WTC11 (cell line): ENCODE measurements at regions not wholly inside any gene's neighbourhood (a gene's known extent, or its start where the extent isn't known, plus 50 kb on each side); places are given as distances from the start of the nearest gene placed in this dataset.
"Not testable (repeated sequence)": the region's sequence is repeated elsewhere in the genome, so short reads cannot be mapped to it uniquely, and the experiment has no call there.

Experiments
- ATAC-seq: fragments of 200-7000 bp; cut with Tn5 transposase; 2 replicates; pipeline ENCODE4 v1.10.0; 2021; ENCODE audit warnings: mild to moderate bottlenecking, moderate library complexity
- CTCF ChIA-PET: fragments of 300-600 bp; sonication (Branson Sonifier 250); formaldehyde crosslinking; loops from one replicate; lab custom pipeline; 2021; ENCODE audit warnings: antibody characterized with exemption; lab: Charles Lee
- POLR2A ChIA-PET: fragments of 350-600 bp; sonication (Branson Sonifier 250); formaldehyde crosslinking; loops from one replicate; lab custom pipeline; 2021; ENCODE audit warnings: antibody characterized with exemption; lab: Charles Lee
- DNase-seq: peaks from one replicate; pipeline ENCODE4 v3.0.0; 2021; ENCODE audit warnings: low spot score
- H3K27ac Mint-ChIP-seq: 2 replicates; pipeline ENCODE4 v1.8.0; 2021; ENCODE audit warnings: mixed read lengths
- H3K27me3 Mint-ChIP-seq: 2 replicates; pipeline ENCODE4 v1.8.0; 2021; ENCODE audit warnings: low read depth, mild to moderate bottlenecking, moderate library complexity, mixed read lengths
- H3K36me3 Mint-ChIP-seq: 2 replicates; pipeline ENCODE4 v1.8.0; 2021; ENCODE audit warnings: mixed read lengths
- H3K4me1 Mint-ChIP-seq: 2 replicates; pipeline ENCODE4 v1.8.0; 2022; ENCODE audit warnings: mixed read lengths
- H3K4me3 Mint-ChIP-seq: 2 replicates; pipeline ENCODE4 v1.8.0; 2021; ENCODE audit warnings: mild to moderate bottlenecking, moderate library complexity, mixed read lengths
- H3K9me3 Mint-ChIP-seq: 2 replicates; pipeline ENCODE4 v1.8.0; 2021; ENCODE audit warnings: mixed read lengths
- ARID4B ChIP-seq: sonication (generic); formaldehyde crosslinking; IDR thresholded peaks from 2 replicates; pipeline ENCODE4 v1.8.0; 2023; ENCODE audit warnings: missing genetic modification reagents, mild to moderate bottlenecking, borderline replicate concordance
- ATF1 ChIP-seq: sonication (generic); formaldehyde crosslinking; IDR thresholded peaks from 2 replicates; pipeline ENCODE4 v1.8.1; 2023; ENCODE audit warnings: mild to moderate bottlenecking, moderate library complexity, missing genetic modification reagents
- CREB1 ChIP-seq: sonication (generic); formaldehyde crosslinking; IDR thresholded peaks from 2 replicates; pipeline ENCODE4 v1.8.0; 2023; ENCODE audit warnings: mild to moderate bottlenecking, missing genetic modification reagents
- E2F1 ChIP-seq: sonication (generic); formaldehyde crosslinking; IDR thresholded peaks from 2 replicates; pipeline ENCODE4 v1.8.0; 2022; ENCODE audit warnings: mild to moderate bottlenecking, missing genetic modification reagents
- EMX1 ChIP-seq: fragments of 250-450 bp; sonication (Bioruptor Pico); IDR thresholded peaks from 2 replicates; pipeline ENCODE4 v1.8.0; 2021; ENCODE audit warnings: mild to moderate bottlenecking
- FOXP1 ChIP-seq: sonication (generic); formaldehyde crosslinking; IDR thresholded peaks from 2 replicates; pipeline ENCODE4 v1.8.0; 2022; ENCODE audit warnings: missing genetic modification reagents, mild to moderate bottlenecking, moderate library complexity, borderline replicate concordance
- GABPB1 ChIP-seq: sonication (generic); formaldehyde crosslinking; IDR thresholded peaks from 2 replicates; pipeline ENCODE4 v1.8.1; 2023; ENCODE audit warnings: mild to moderate bottlenecking, missing genetic modification reagents
- GRHL2 ChIP-seq: fragments of 250-450 bp; sonication (Bioruptor Pico); IDR thresholded peaks from 2 replicates; pipeline ENCODE4 v1.8.0; 2022; ENCODE audit warnings: mild to moderate bottlenecking, moderate library complexity; ENCODE audit not compliant: insufficient replicate concordance, severe bottlenecking
- GTF2I ChIP-seq: fragments of 250-450 bp; sonication (Bioruptor Pico); conservative IDR thresholded peaks from 2 replicates; pipeline ENCODE4 v1.4.0; 2021; ENCODE audit warnings: mild to moderate bottlenecking
- HMGA2 ChIP-seq: fragments of 250-450 bp; sonication (Bioruptor Pico); IDR thresholded peaks from 2 replicates; pipeline ENCODE4 v1.4.0; 2021; ENCODE audit warnings: mild to moderate bottlenecking, moderate library complexity
- IRF2 ChIP-seq: sonication (generic); formaldehyde crosslinking; IDR thresholded peaks from 2 replicates; pipeline ENCODE4 v1.8.0; 2022; ENCODE audit warnings: low read depth, missing genetic modification reagents, borderline replicate concordance
- JAZF1 ChIP-seq: fragments of 250-450 bp; sonication (Bioruptor Pico); IDR thresholded peaks from 2 replicates; pipeline ENCODE4 v1.9.0; 2021; ENCODE audit warnings: moderate library complexity, mild to moderate bottlenecking, inconsistent platforms
- KAT7 ChIP-seq: sonication (generic); formaldehyde crosslinking; IDR thresholded peaks from 2 replicates; pipeline ENCODE4 v1.8.1; 2023; ENCODE audit warnings: missing genetic modification reagents, mild to moderate bottlenecking, borderline replicate concordance
- TEAD1 ChIP-seq: sonication (generic); formaldehyde crosslinking; IDR thresholded peaks from 2 replicates; pipeline ENCODE4 v1.8.0; 2022; ENCODE audit warnings: mild to moderate bottlenecking, missing genetic modification reagents
- ZNF232 ChIP-seq: sonication (generic); formaldehyde crosslinking; IDR thresholded peaks from 2 replicates; pipeline ENCODE4 v1.8.0; 2022; ENCODE audit warnings: mild to moderate bottlenecking, missing genetic modification reagents
- ZNF317 ChIP-seq: sonication (generic); formaldehyde crosslinking; IDR thresholded peaks from 2 replicates; pipeline ENCODE4 v1.8.1; 2023; ENCODE audit warnings: low read depth, mild to moderate bottlenecking, moderate library complexity, missing genetic modification reagents, borderline replicate concordance
- ZNF425 ChIP-seq: fragments of 250-450 bp; sonication (Bioruptor Pico); conservative IDR thresholded peaks from 2 replicates; pipeline ENCODE4 v1.9.0; 2021; ENCODE audit warnings: mild to moderate bottlenecking
- ZNF671 ChIP-seq: fragments of 250-450 bp; sonication (Bioruptor Pico); IDR thresholded peaks from 2 replicates; pipeline ENCODE4 v1.8.0; 2021; ENCODE audit warnings: mild to moderate bottlenecking
- TF ChIP-seq, protein P1 (sequence below): sonication (generic); formaldehyde crosslinking; IDR thresholded peaks from 2 replicates; pipeline ENCODE4 v1.8.1; 2022; ENCODE audit warnings: mild to moderate bottlenecking, missing genetic modification reagents, moderate library complexity, borderline replicate concordance
- TF ChIP-seq, protein P2 (sequence below): fragments of 200-600 bp; IDR thresholded peaks from 2 replicates; pipeline ENCODE4 v1.8.0; 2022; ENCODE audit warnings: antibody characterized with exemption

GRCh38 chr6:92109256-92109655 is 1310.1 kb downstream of the EPHA7 start (continued):
- no peak for TF ChIP-seq ZNF317 (CRISPR knock-in tag)
- TF ChIP-seq ZNF232 (CRISPR knock-in tag), result no peak

DNA sequence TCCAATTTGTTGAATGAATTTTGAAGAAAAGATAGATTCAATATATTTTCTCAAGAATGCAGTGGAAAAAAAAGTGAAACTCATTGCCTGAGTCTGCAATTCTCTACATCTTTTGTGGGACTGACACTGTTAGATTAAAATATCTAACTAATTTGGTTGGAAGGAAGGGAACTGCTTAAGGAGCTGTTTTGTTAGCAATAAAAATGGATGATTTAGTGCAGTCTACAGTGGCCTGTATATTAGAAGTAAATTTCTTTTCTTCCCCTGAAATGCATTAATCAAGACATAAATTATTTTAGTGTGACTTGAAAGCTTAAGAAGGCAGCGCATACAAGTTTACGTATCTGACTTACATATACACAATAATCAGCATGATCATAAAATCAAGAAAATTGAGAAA is 1332.6 kb downstream of the EPHA7 start:
- peaks cover 16% of the 10 kb centered on the region for H3K36me3 Mint-ChIP-seq
- no peak for DNase-seq
- H3K9me3 Mint-ChIP-seq, result peaks cover 40% of the 10 kb centered on the region
- POLR2A ChIA-PET, result no interaction called here
- no peak overlapping the region for H3K4me3 Mint-ChIP-seq
- H3K27me3 Mint-ChIP-seq, result no peaks in the 10 kb centered on the region
- H3K4me1 Mint-ChIP-seq, result no peaks in the 10 kb centered on the region
- TF ChIP-seq GTF2I (CRISPR knock-in tag), result no peak
- no peak for TF ChIP-seq GRHL2 (CRISPR knock-in tag)
- TF ChIP-seq ZNF425 (CRISPR knock-in tag), result no peak
- no peak for TF ChIP-seq KAT7 (CRISPR knock-in tag)
- TF ChIP-seq IRF2 (CRISPR knock-in tag), result no peak
- TF ChIP-seq FOXP1 (CRISPR knock-in tag), result no peak
- no peak for TF ChIP-seq GABPB1
- no peak for TF ChIP-seq JAZF1 (CRISPR knock-in tag)
- TF ChIP-seq EMX1 (CRISPR knock-in tag), result no peak
- TF ChIP-seq, all 79 proteins: peak for 0
- CTCF ChIA-PET, result no interaction called here
- no peak overlapping the region for H3K27ac Mint-ChIP-seq
- ATAC-seq, result no peak

DNA sequence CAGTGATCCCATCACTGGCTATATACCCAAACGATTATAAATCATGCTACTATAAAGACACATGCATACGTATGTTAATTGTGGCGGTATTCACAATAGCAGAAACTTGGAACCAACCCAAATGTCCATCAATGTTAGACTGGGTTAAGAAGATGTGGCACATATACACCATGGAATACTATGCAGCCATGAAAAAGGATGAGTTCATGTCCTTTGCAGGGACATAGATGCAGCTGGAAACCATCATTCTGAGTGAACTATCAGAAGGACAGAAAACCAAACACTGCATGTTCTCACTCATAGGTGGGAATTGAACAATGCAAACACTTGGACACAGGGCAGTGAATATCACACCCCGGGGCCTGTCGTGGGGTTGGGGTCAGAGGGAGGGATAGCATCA is 1335.4 kb downstream of the EPHA7 start:
- H3K4me1 Mint-ChIP-seq, ATAC-seq, H3K27me3 Mint-ChIP-seq, H3K4me3 Mint-ChIP-seq, POLR2A ChIA-PET, DNase-seq, CTCF ChIA-PET, H3K27ac Mint-ChIP-seq: not testable (repeated sequence)
- Mint-ChIP-seq H3K36me3 (peaks cover 25% of the 10 kb centered on the region), H3K9me3 (peaks cover 62% of the 10 kb centered on the region)

- DNase-seq, result no peak
- H3K27ac Mint-ChIP-seq, result peak overlapping the region; percentile 62; the same call in 1 of the 2 replicates
- peaks cover 10% of the 10 kb centered on the region for H3K4me1 Mint-ChIP-seq
- H3K27me3 Mint-ChIP-seq, result no peaks in the 10 kb centered on the region
- no peak overlapping the region for H3K4me3 Mint-ChIP-seq
- peaks cover 4% of the 10 kb centered on the region for H3K9me3 Mint-ChIP-seq
- ChIA-PET POLR2A (no interaction called here), CTCF (no interaction called here)
- peaks cover 3% of the 10 kb centered on the region for H3K36me3 Mint-ChIP-seq
- ATAC-seq, result no peak
- no peak for TF ChIP-seq EMX1 (CRISPR knock-in tag)
- TF ChIP-seq ATF1 (CRISPR knock-in tag), result no peak
- no peak for TF ChIP-seq ARID4B (CRISPR knock-in tag)
- no peak for TF ChIP-seq ZNF671 (CRISPR knock-in tag)
- no peak for TF ChIP-seq HMGA2 (CRISPR knock-in tag)
- no peak for TF ChIP-seq TEAD1 (CRISPR knock-in tag)
- TF ChIP-seq, protein P1, sequence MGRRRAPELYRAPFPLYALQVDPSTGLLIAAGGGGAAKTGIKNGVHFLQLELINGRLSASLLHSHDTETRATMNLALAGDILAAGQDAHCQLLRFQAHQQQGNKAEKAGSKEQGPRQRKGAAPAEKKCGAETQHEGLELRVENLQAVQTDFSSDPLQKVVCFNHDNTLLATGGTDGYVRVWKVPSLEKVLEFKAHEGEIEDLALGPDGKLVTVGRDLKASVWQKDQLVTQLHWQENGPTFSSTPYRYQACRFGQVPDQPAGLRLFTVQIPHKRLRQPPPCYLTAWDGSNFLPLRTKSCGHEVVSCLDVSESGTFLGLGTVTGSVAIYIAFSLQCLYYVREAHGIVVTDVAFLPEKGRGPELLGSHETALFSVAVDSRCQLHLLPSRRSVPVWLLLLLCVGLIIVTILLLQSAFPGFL (CRISPR knock-in tag), result no peak
- TF ChIP-seq E2F1 (CRISPR knock-in tag), result no peak
- TF ChIP-seq, protein P2, sequence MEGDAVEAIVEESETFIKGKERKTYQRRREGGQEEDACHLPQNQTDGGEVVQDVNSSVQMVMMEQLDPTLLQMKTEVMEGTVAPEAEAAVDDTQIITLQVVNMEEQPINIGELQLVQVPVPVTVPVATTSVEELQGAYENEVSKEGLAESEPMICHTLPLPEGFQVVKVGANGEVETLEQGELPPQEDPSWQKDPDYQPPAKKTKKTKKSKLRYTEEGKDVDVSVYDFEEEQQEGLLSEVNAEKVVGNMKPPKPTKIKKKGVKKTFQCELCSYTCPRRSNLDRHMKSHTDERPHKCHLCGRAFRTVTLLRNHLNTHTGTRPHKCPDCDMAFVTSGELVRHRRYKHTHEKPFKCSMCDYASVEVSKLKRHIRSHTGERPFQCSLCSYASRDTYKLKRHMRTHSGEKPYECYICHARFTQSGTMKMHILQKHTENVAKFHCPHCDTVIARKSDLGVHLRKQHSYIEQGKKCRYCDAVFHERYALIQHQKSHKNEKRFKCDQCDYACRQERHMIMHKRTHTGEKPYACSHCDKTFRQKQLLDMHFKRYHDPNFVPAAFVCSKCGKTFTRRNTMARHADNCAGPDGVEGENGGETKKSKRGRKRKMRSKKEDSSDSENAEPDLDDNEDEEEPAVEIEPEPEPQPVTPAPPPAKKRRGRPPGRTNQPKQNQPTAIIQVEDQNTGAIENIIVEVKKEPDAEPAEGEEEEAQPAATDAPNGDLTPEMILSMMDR, result no peak
- no peak for TF ChIP-seq CREB1 (CRISPR knock-in tag)
- TF ChIP-seq IRF2 (CRISPR knock-in tag), result no peak
Measured at GRCh38 chr6:92072387-92072786, 1347.0 kb downstream of the EPHA7 start.
